ENCODE measurements at regions not wholly inside any gene's neighbourhood (a gene's known extent, or its start where the extent isn't known, plus 50 kb on each side); places are given as distances from the start of the nearest gene placed in this dataset.

DNA sequence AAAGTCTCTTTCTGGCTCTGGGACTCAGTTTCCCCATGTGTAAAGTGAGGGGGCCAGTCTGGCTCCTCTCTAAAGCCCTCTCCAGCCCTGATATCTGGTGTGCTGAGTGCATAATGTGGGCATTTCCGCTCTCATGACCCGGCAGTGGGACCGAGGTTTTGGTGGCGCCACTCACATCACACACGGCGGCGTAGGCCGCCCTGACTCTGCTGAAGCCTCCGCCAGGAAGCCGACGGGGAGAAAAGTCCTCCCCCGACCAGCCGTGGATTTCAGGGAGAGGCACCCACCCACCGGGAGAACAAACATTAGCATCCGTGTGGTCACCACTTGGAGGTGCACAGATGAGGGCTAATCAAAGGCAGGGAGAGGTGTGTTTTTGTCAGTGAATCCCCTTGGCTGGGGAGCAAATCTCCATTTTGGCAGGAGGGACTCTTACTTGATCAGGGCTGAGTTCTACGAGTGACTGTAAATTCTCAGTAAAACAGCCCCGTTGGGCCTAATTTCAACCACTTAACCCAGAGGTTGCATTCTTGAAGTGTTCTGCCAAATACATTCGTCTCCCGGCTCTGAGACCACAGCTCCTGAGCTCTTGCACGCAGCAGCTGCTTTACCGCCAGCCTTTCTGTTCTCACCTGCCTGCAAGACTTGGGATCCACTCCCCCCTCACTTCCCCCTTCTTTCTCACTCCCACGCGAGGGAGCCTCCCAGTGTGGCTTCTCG lies 118.2 kb downstream of the FOXD2 start:
- no peak for DNase-seq

DNA sequence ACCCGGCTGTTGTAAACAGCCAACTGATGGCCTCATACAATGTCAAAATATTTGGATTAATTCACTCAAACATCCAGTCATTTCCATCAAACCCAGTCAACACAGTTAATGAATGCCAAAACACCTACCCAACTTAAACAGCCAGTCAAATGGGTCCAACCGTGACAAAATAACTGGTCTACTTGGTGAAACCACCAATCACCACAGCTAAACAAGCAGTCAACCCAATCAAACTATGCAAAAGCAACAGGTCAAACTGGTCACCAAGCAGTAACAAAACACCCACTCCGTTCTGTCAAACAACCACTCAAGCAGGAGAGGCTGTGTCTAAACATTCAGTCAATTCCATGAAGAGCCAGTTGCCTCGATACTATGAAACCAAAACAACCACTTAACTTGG lies 119.2 kb downstream of the FOXD2 start:
- DNase-seq, result no peak

DNA sequence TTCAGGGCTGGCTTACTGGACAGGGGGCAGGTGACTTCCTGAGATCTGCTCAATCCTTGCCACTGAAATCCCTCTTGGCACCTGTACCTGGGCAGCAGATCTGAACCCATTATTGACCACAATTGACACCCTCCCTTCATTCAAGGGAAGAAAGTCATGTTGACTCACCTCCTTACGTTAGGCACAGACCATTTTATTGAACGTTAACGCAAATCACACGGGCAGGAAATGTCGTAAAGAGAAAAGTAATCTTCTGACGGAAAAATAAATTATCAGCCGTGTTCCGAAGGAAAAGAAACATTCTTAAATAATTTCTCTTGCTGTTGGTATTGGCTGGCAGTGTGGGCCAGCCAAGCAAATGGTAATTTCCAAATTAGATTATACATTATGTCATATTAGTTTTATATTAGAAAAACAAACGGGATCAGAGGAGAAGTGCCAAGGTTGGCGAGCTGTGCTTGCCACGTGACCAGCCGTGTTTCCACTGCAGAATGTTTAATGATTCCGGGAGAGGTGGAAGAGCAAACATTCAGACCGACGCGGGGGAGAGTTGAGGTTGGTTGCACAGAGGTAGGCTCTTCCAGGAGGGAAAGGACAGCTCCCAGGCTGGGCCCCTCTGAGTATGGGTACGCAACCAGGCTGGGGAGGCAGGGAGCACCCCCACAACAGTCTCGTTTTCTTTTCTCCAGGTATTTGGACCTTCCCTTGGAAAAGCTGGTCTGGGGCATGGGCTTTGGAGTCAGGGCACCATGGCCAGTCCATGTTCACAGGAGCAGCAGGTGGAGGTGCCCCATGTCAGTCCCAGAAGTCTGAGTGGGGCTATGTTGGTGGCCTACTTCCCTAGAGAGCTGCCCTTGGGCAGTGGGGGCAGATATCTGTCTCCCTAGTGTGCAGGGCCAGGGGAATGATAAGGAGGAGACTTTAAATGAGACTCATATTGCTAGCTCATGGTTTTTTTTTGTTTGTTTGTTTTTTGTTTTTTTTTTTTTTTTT lies 121.1 kb downstream of the FOXD2 start:
- DNase-seq, result peak; percentile 38

DNA sequence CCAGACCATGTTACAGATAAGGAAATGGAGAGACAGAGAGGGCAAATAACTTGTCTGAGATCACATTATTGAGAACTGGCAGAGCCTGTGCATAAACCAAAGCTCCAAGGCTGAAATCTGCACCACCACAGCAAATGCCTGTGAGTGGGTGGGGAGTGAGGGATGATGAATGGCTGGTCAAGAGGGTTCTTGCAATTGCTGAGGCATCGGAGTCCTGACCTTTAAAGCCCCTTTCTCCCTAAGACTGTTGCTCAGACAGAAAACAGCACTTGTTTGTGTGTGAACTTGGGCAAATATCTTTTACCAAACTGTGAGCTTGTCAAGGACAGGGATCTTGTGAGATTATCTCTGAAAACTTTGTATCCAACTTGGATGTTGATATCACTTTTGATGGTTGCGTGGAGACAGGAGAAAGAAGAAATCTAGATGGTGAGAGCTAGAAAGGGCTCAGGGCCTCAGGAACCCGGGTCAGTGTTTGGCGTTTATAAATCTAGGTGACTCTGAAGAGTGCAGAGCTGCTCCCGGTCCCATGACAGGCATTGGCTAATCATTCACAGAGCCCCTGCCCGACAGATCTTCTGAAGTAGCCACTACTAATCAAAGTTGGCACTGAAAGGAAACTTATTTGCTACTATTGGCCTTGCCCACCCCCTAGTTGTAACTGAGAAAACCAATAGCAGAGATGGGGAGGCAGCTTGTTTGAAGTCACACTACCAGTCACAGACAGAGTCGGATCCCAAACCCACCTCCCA lies 122.3 kb downstream of the FOXD2 start:
- DNase-seq, result no peak

DNA sequence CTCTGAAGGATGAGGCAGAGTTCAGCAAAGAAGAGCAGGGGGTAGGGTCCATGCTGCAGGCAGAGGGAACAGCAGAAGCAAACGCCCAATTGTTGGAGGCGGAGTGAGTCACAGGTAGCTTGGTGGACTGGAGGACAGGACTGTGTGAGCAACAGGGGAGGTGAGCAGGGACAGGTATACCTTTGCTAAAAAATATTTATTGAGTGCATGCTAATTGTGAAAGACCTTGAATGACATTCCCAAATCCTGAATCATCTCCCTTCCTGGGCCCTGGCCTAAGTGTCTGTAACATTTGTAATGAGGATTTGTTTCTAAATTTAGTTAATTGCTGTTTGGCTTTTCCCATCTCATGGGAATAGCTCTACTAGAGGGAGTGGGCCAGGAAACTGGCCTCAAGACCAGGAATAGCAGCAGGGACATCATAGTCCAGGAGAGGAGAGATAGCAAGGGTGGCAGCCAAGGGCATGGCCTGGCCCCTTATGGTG lies 123.7 kb downstream of the FOXD2 start:
- DNase-seq, result no peak

GRCh38 chr1:47562147-47562546 lies 124.3 kb downstream of the FOXD2 start:
- DNase-seq, result no peak

GRCh38 chr1:47562799-47563198 lies 125.0 kb downstream of the FOXD2 start:
- no peak for DNase-seq

GRCh38 chr1:47563201-47563600 lies 125.4 kb downstream of the FOXD2 start:
- DNase-seq, result no peak

GRCh38 chr1:47564570-47564969 lies 126.7 kb downstream of the FOXD2 start:
- no peak for DNase-seq

DNA sequence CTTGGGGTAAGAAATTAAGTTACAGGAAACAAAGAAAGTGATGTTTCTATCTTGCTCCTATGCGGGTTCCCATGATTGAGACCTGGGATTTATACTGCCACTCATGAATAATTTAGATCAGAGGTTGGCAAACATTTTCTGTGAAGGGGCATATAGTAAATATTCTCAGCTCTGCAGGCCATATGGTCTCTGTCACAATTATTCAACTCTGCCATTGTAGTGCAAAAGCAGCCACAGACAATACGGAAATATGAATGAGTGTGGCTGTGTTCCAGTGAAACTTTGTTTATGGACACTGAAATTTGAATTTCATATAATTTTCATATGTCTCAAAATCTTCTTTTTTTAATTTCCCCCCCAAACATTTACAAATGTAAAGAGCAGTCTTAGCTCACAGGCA lies 127.2 kb downstream of the FOXD2 start:
- DNase-seq, result peak; percentile 16

DNA sequence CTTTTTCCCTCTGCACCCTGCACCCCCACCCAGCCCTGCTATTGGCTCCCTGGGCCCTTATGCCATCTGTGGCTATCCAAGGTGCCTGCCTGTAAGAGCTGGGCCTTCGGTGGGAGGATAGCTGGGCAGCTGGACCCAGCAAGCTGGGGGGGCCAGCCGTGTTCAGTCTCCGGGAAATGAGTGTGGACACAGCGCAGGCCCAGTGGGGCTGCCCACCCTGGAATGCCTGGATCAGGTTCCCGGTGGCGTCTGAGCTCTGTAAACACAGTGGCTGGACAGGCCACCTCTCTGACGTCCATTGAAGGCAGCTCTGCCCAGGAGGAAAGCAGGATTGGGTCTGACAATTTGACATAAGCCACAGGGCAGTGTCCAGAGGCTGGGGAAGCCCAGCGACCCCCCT lies 127.8 kb downstream of the FOXD2 start:
- no peak for DNase-seq

DNA sequence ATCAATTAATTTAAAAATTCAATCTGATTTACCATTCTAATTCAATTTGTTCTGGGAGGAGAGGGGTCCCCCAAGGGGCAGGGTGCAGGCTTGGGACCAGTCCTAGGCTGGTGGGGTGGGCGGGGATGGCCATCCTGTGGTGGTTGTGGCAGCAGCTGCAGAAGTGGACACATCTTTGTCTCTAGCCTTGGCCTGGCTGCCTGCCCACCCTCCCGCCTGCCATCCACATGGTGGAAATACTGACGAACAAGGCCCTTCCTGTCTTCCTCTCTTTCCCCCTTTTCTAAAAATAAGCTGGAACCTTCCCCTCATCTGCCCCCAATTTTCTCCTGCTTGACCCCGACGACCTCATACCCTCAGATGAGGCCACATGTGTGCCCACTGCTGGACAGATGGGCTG lies 130.9 kb downstream of the FOXD2 start:
- no peak for DNase-seq

- DNase-seq, result no peak
Observed at GRCh38 chr1:47569261-47569660, 131.4 kb downstream of the FOXD2 start.

GRCh38 chr1:47569681-47570470 lies 132.0 kb downstream of the FOXD2 start:
- no peak for DNase-seq

DNA sequence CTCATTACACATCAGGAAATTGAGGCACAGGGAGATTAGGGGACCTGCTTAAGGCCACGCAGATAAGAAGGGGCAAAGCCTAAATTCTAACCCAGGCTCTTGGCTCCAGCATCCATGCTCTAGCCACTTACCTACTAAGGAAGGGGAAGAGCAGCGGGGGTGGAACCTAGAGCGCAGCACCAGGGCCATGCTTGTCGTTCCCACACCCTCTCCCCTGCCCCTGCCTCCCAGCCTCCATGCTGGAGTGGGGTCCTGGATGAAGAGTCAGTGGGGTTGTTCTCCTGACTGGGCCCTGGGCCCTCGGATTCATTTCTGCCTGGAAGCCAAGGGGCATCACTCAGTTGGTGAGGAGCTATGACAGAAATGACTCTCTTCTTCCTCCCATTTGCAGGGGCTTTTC lies 133.3 kb downstream of the FOXD2 start:
- no peak for DNase-seq

GRCh38 chr1:47571952-47572351 lies 134.1 kb downstream of the FOXD2 start:
- DNase-seq, result no peak

- no peak for DNase-seq
Observed at GRCh38 chr1:47572731-47573430, 135.0 kb downstream of the FOXD2 start.

DNA sequence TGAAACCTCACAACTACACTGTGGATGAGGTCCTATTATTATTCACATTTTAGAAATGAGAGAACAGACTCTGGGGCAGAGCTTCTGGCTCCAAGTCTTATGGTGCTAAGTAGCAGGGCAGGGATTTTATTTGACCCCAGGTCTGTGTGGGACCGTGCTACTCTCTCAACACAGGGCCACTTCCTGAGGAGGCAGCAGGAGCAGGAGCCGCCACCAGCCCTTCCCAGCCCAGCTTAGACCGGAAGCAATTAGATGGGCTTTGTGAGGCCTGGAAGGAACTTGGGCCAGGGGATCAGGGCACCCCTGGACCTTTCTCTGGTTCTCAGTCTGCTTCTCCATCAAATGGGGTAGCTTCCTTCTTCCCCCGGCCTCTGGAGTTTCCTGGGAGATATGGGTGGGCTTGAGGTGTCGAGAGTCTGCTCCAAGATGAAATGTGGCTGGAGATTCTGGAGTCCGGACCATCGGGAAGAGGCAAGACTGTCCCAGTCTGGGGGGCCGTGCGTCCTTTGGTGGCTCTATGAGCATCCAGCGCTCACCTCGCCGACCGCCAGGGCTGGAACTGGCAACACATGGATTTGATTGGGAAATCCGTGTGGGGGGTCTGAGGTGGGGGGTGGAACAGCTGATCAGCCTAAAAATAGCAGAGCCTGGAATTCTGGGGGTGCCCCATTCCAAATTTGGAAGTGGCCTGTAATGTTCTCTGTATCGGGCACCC lies 136.8 kb downstream of the FOXD2 start:
- no peak for DNase-seq

GRCh38 chr1:47575855-47576757 lies 138.3 kb downstream of the FOXD2 start:
- DNase-seq, result no peak

DNA sequence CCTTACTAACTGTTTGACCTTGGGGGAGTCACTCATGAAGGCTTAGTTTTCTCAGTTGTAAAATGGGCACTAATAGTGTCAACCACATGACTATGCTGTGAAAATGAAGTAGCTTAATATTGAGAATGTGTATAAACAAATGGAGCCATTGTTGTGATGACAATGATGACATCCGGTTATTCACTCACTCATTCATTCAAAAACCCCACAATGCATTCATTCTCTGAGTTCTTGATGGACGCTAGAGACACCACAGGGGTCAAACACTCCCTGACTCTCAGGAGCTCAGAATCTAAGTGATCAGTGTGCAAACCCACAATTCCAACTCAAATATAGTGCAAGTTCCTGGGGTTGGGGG lies 138.9 kb downstream of the FOXD2 start:
- no peak for DNase-seq

Data from NCI-H1092 (cell line).